Stimulated activated CD8-positive, alpha-beta memory T cell treated with anti-CD3 and anti-CD28 coated beads, Interleukin-12 subunit alpha, Interleukin-12 subunit beta, amount 100 ng/mL, for 1 hour (primary cell): ENCODE measurements at regions not wholly inside any gene's neighbourhood (a gene's known extent, or its start where the extent isn't known, plus 50 kb on each side); places are given as distances from the start of the nearest gene placed in this dataset.
"Not testable (repeated sequence)": the region's sequence is repeated elsewhere in the genome, so short reads cannot be mapped to it uniquely, and the experiment has no call there.

ENCODE experiments used
- DNase-seq: peaks from one replicate; pipeline ENCODE4 v3.0.0-alpha.2; 2020; ENCODE audit warnings: low read depth

DNA sequence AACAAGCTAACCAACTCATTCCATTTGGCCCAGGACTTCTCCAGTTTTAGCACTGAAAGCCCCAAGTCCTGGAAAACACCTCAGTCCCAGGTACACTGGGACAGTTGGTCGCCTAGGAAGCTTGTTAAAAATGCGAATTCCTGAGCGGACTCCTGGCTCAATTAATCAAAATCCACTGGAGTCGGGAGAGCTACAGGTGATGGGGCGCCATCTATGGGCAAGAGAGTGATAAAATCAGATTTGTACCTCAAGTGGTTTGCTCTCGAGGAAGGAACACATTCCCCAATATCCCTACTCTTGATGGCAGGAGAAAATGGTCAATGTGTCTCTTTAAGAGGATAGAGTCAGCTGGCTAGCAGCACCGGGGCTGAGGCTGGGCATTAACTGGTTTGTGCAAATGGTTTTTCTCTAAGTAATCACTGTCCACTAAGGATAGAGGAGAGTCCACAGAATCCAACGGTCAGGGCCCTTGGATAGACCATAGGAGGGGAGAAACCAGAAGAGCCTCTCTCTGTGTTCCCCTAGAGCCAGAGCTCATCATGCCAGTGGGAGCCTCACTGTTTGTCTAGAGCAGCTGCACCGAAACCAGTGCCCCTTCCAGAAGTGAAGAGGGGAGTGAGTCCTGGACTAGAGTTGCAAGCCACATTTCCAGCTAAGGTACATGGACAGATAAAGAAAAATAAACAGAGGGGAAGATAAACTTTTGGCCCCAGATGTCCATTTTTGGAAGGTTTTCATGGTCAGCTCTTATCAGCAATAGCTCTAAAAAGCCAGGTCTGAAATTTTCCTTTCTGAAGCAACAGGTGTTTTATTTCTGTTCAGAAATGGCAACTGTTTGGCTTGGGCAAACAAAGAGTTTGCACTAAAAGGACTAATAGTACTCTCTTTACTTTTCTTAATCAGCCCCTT, 148.5 kb downstream of the TENT5C start:
- peak; percentile 9 for DNase-seq

DNA sequence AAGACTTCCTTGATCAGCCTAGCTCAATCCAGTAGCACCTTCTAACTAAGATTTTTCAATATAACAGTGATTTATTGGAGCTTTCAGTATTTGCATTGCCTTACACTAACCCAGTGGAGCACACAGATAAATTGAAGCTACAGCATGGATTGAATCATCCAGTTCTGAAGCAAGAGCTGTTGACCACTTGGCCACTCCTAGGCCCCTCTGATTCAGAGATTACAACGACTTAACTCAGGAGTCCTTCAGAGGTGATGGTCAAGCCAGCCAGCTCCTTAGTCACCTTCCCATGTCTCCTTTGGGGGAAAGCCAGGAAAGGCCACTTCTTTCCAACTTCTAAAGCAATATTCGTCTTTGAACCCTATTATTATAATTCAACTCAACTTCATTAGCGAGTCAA, 151.8 kb downstream of the TENT5C start:
- DNase-seq: no peak

DNA sequence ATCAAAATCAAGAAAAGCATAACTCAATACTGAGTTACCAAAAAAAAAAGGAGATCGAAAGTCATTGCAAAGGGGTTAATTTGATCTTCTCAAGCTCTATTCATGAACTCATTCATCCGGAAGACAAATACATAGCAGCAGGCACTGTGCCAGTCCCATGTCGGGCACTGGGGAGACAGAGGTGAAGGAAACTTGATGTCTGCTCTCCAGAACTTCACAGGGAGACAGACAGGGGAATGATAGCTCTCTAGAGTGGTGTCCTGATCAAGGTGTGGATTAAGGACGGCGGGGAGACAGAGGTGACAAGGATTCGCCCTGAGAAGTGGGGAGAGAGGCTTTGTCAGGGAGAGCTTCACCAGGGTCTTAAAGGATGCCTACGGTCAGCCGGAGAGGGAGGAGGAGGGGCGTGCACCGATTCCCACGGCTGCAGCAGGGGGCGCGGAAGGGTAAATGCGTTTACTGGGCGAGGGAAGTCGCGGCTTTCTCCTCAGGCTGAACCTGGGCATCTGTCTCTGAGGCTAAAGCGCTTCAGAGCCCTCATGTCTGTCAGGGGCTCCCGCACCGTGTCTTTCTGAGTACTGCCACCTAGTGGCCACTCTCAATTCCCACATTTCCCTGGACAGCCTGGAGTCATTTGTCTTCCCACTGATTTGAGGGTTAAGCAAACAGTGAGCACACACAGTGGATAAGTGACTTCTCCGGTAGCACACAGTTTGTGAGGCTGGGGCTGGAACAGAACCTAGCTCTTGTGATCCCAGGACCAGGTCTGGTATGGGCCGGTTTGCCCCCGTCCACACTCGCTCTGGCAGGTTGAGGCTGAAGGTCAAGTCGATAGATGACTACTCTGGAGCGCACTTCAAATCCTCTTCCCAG, 152.8 kb downstream of the TENT5C start:
- peak; percentile 40 for DNase-seq

DNA sequence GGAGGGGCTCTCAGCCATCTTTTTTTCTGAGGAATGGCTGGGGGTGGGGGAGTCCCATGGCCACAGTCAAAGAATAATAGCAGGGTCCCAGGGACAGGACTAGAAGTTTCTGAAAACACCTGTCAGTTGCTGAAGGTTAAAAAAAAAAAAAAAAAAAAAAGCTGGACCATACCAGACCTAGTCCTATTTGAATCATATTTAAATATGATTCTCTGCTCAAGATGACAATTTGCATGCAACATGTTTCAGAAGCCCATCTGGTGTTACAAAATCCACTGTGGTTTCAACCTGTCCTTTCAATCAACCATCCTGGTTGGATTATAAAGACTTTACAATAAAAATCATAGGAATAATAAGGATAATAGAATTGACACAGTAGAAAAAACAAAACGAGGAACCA, 153.7 kb downstream of the TENT5C start:
- DNase-seq: no peak

DNA sequence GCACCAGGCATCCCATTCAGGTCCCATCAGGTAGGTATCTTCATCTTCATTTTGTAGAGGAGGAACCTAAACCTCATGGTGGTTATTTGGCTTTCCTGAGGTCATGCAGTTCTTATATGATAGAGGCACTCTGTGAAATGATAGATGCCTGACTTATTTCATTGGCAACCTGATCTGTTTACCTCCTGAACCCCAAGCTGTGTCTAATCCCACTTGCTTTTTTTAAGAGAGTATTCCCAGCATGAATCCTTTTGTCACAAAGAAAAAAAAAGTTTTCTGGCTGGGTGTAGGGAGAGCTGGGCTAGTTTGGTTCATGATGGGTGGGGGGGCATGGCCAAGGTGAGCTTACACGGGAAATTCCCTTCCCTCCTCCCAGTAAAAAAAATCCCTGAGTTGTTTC, 154.2 kb downstream of the TENT5C start:
- DNase-seq: no peak

DNA sequence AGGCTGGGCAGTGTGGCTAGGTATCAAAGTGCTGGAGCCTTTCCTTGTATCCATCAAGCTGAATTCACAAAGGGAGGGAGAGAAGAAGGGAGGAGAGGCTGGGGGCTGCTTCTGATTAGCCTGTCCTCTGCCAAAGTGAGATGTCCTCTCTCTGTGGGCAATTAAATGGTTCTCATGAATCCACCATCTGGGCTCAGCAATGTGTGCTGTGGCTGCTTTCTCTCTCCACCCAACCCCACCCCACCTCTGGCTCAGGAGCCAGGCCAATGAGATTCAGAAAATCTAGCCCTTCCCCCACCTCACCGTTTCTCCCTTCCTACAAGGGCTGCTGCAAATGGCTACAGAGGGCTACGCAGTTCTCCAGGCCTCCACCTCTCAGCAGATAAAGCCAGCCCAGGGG, 154.6 kb downstream of the TENT5C start:
- DNase-seq: no peak

DNA sequence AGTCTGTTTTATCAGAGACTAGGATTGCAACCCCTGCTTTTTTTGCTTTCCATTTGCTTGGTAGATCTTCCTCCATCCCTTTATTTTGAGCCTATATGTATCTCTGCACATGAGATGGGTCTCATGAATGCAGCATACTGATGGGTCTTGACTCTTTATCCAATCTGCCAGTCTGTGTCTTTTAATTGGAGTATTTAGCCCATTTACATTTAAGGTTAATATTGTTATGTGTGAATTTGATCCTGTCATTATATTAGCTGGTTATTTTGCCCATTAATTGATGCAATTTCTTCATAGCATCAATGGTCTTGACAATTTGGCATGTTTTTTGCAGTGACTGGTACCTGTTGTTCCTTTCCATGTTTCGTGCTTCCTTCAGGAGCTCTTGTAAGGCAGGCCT, 161.7 kb downstream of the GDAP2 start:
- not testable (repeated sequence) for DNase-seq

DNA sequence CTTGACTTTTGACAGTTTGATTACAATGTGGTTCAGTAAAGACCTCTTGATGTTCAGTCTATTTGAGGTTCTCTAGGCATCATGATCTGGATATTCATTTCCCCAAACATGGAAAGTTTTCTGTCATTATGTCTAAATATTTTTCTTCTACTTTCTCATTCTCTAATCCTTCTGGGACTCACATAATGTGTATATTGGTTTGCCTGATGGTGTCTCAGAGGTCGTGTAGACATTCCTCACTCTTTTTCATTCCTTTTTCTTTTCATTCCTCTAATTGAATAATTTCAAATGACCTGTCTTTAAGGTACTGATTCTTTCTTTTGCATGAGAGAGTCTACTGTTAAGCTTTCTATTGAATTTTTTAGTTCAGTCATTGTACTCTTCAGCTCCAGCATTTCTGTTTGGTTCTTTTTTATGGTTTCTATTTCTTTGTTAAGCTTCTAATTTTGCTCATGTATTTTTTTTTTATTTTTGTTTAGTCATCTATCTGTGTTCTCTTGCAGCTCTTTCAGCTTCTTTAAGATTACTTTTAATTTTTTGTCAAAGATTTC, 158.4 kb downstream of the GDAP2 start:
- DNase-seq: no peak

DNA sequence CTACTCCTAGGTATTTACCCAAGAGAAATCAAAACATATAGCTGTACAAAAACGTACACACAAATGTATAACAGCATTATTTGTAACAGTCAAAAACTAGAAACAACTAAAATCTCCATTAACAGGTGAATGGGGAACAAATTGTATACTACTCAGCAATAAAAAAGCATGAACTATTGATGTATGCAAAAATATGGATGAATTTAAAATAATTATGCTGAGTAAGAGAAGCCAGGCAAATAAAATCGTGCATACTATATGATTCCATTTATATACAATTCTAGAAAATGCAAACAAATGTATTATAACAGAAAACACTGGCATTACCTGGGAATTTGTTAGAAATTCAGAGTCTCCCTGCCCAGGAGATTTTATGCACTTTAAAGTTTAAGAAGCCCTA, 150.1 kb downstream of the GDAP2 start:
- DNase-seq: no peak

DNA sequence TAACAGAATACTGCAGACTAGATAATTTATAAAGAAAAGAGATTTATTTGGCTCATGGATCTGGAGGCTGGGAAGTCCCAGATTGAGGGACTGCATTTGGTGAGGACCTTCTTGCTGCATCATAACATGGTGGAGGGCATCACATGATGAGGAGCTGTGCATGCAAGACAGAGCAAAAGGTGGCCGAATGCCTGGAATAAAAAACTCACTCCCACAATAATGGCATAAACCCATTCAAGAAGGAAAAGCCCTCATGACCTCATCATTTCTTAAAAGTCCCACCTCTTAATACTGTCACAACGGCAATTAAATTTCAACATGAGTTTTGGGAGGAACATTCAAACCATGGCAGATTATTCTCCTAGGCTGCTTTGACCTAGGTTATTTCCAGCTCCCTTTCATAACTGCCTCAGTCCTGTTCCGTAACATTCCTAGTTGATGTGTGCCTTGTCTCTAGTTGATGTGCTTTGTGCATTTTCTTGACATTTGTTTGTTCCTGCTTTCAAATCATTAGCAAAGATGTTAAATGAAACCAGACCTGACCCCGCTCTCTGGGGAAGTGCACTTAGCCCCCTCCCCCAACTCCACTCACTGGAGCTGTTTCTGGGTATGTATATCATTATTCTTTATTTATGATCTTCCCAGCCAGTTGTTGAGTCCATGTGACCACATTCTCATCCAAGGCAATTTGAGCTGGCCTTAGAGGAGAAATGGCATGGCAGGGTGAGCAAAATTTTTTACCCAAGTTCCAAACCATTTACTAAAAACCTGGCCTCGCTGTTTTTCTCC, 148.5 kb downstream of the GDAP2 start:
- no peak for DNase-seq

DNA sequence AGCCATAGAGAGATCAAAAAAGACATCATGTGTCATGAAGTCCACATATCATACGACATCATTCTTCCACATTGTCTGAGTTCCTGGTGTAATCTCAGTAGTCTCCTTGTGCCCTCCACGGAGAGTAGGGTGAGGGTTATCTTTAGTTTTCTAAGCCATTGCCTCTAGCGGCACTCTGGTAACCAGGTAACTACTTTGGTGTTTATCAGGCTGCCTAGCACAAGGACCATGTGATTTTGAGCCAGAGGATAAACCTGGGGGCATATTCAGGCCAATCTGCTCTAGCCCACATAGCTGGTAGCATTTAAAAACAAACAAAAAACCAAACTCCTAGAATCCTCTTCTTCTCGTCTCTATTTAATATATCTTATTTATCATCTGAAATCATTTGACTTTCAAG, 147.4 kb downstream of the GDAP2 start:
- DNase-seq: no peak

DNA sequence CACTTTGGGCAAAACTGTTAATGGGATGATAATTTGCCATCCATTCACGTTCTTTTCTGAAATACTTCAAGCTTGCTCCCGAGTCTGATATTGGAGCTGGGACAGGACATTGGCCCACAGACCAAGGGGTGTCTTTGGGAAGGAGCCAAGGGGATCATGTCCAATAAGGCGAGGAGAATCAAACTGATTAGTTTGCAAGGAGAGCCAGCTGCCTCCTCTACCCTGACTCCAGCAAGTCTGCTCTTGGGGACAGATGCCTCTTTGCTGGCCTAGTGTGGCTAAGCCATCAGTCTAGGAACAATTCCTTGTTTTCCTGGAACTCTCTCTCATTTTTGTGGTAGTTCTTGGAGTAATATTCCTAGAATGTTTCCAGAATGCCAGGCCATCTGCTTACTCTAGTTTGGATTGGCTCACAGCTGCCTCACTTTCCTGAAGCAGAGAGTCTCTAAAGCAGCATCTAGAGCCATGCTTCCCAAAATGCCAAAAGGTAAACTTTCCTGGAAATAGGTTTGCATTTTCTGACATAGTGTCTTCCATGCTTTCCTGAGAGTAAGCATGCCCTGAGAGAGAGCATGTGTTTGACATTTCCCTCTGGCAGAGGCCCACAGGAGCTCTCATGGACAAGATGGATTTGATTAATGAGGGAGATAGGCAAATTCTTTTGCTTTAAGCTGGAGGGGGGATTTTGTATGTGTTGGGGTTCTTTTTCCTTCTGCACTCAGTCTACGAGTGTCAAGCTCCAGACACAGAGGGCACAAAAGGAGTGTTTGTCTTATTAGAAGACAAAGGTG, 145.6 kb downstream of the GDAP2 start:
- no peak for DNase-seq

DNA sequence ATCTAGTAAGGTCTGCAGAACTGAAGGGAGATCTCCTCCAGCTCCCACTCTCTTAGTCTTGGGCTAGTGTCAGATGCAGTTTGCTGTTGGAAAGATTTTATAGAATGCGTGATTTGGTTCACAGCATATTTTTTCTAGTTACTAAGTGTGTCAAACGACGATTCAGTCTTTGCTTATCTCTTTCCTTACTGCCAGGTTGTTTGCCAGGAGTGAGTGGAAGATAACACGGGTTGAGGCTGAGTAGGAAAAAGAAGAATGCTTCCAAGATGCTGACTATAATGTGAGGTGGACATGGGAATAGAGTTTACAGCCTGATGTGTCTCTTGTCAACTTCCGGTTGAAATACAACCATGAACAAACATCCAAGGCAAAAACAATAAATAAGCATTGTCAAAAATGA, 141.4 kb downstream of the GDAP2 start:
- DNase-seq: no peak

DNA sequence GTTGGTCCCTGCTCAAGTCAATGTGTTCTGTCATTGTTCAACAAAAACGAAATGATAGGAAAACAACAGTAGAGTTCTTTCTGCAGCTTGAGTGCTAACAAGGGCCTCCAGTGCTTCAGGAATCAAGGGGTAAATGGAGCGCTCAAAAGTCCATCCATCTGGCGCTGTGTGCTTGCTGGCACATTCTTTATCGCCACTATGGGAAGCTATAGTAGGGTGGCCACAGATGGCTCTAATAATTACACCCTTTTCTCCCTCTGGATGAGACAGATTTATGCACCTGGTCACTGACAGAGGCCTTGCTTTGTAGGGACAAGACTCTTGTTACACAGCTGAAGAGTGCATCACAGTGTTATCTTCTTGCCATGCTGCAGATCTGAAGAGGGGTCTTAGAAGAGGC, 136.0 kb downstream of the GDAP2 start:
- no peak for DNase-seq

DNA sequence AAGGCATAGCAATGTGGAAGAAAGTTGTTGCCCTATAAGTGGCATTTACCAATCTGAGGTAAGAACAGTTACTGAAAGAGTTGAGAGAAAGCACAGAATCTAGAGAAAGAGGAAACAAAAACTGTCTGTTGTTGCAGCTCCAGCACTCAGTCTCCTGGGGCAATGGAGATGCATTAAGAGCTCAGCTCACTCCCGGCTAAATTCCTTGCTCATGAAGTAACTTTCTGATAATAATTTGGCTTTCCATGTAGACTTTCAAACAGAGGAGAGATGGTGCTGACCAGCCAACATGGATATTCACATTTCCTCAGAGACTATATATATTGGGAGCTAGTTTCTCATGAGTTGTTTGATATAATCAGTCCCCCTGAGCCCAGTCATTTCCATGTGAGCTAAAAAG, 135.3 kb downstream of the GDAP2 start:
- DNase-seq: no peak

DNA sequence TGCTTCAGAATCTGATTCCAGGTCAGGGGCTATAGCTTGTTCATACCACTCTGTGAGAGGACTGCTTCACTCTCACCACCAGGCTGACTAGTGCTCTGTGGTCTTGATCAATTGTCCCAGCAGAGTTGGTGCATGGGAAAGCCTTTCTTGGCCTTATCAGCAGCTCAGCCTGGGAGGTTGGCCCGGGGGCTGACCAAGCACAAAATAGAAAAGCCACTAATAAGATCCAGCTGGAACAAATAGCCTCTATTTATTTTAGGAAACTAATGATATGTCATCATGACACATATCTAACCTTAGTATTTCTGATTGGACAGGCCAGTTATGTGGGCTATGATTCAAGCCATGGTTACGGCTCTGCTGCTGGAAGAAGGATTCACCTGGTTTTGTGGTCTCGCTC, 134.2 kb downstream of the GDAP2 start:
- no peak for DNase-seq

DNA sequence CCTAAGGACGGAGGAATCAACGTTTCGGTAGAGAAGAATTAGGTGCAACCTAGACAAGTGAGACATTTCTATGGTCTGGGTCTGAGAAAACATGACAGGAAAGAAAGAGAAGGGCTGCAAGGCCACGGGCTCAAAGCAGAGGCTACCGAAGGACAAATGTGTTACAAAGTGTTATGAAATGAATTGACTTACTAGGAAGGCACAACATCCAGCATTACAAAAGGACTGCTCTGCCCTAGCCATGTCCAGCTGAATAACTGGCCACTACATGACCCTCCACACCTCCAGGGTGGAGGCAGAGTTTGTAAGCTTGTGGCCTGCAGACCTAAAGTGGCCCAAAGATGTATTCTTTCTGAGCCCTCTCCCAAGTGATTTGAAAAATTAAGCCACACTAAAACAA, 133.6 kb downstream of the GDAP2 start:
- DNase-seq: no peak

DNA sequence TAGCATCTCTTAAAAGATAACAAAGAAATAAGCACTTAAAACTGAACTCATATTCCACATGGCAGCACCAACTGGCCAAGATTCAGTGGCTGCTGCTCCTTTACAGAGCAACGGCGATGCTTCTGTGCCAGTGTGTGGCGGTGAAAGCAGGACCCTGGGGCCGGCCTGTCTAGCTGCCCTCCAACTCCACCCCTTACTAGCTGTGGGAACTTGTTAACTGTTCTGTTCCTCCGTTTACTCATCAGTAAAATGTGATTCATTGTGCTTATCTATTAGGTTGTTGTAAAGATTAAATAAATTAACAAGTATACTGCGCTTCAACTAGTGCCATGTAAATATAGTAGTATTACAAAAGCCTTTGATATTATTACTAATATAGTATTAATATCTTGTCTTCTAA, 133.2 kb downstream of the GDAP2 start:
- no peak for DNase-seq

DNA sequence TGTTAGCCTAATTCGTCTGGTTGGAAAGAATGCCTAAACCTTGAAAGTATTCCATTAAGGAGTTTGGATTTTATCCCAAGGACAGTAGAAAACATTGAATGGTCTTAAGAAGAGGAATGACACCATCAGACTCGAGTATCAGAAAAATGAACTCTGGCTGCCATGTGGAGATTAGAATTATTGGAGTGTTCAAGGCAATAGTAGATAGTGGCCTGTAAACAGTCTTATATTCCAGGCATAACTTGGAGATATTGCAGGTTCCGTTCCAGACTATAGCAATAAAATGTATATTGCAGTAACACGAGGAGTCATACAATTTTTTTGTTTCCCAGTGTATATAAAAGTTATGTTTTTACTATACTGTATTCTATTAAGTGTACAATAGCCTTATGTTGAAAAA, 130.9 kb downstream of the GDAP2 start:
- no peak for DNase-seq

DNA sequence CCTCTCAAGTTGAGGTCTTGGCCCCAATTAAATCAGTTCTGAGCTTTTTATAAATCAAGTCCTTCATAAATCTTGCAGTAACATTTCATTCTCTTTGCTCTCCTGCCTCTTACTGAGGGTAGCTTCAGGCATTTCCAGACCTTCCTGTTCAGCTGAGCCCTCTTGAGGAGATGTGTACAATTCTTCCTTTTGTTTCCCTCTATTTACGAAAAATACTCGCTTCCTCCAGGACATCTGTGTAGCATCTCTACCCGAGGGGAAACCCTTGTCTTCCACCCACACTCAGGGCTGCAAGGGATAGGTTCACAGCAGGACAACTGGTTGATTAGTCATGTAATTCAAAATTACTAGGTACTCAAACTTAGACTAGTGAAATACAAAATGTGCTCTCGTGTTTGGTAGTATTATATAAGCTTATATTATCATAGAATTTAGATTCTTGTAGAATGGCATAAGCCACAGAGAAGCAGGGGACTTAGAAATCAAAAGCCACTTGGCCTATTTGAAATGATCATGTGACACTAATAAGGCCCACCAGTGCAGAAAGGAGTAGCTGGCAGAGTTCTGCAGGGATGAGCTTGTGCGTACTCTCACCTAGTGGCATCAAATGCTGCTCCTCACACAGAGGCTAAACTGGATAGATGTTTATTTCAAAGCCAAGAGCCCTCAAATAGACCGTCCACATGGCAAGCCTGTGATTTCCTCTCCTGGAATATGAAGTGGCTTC, 126.7 kb downstream of the GDAP2 start:
- DNase-seq: no peak

DNA sequence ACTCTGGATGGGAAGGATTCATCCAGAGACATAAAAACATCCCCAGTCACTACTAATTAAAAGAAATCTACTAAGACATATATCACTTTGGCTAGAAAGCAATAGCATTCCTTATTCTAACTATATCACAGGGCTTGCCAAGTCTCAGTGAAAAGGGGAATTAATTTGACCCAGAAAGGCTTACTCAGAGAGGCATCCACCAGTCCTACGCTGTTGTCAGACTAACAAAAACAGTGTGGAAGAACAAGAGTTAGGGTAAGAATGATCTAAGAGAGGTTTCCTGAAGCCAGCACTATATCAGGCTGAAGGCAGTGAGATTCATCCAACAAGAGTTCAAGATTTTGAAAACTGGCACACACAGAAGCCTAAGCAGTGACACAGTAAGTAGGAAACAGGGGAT, 126.1 kb downstream of the GDAP2 start:
- no peak for DNase-seq
